IMR-90 (cell line): ENCODE measurements at regions not wholly inside any gene's neighbourhood (a gene's known extent, or its start where the extent isn't known, plus 50 kb on each side); places are given as distances from the start of the nearest gene placed in this dataset.

ENCODE experiments used
- ATAC-seq: fragments of 200-7000 bp; cut with Tn5 transposase; 2 replicates; pipeline ENCODE4 v1.9.1; 2020; ENCODE audit warnings: low read depth, mild to moderate bottlenecking, moderate library complexity
- BruUV-seq: library from RNA; stranded (reverse); fragments of 400-500 nt; replicated peaks from 2 replicates; lab custom pipeline; 2021; lab: Mats Ljungman, UMichigan
- CTCF ChIA-PET: fragments of 300-600 bp; formaldehyde crosslinking; extraction: SDS; loops from one replicate; lab custom pipeline; 2021; ENCODE audit warnings: antibody characterized with exemption; lab: Yijun Ruan, JAX
- POLR2A ChIA-PET: fragments of 300-600 bp; sonication (Branson Sonifier 250); formaldehyde crosslinking; loops from one replicate; lab custom pipeline; 2022; ENCODE audit warnings: antibody characterized with exemption; ENCODE audit not compliant: unreplicated experiment; lab: Charles Lee
- DNase-seq: peaks from one replicate; pipeline ENCODE4 v3.0.0; 2013
- H2AFZ ChIP-seq: replicated peaks from 2 replicates; pipeline ENCODE3; 2013; ENCODE audit warnings: low read length, mild to moderate bottlenecking; ENCODE audit not compliant: poor library complexity
- H2AK5ac ChIP-seq: 2 replicates; pipeline ENCODE4 v1.6.1; 2013; ENCODE audit warnings: low read depth, low read length, inconsistent platforms
- H2AK9ac ChIP-seq: replicated peaks from 2 replicates; pipeline ENCODE3; 2013; ENCODE audit warnings: mild to moderate bottlenecking, low read depth, low read length, moderate library complexity; ENCODE audit not compliant: poor library complexity
- H2BK120ac ChIP-seq: 2 replicates; pipeline ENCODE4 v1.6.1; 2013; ENCODE audit warnings: low read depth, low read length, inconsistent platforms
- H2BK15ac ChIP-seq: 3 replicates; pipeline ENCODE4 v1.6.1; 2013; ENCODE audit warnings: low read depth, low read length, inconsistent platforms
- H2BK20ac ChIP-seq: 2 replicates; pipeline ENCODE4 v1.6.1; 2013; ENCODE audit warnings: low read depth, mild to moderate bottlenecking, inconsistent platforms, low read length, moderate library complexity
- H2BK5ac ChIP-seq: 2 replicates; pipeline ENCODE4 v1.6.1; 2013; ENCODE audit warnings: mild to moderate bottlenecking, low read depth, low read length, inconsistent platforms; ENCODE audit not compliant: poor library complexity, severe bottlenecking
- H3K14ac ChIP-seq: replicated peaks from 2 replicates; pipeline ENCODE4 v1.6.1; 2013; ENCODE audit warnings: low read depth, low read length, inconsistent platforms
- H3K18ac ChIP-seq: 2 replicates; pipeline ENCODE4 v1.6.1; 2013; ENCODE audit warnings: low read depth, low read length, control low read depth
- H3K23ac ChIP-seq: 2 replicates; pipeline ENCODE4 v1.6.1; 2013; ENCODE audit warnings: low read depth, low read length, inconsistent platforms
- H3K27ac ChIP-seq: 2 replicates; pipeline ENCODE4 v1.5.1; 2013; ENCODE audit warnings: mild to moderate bottlenecking, control low read depth, low read length; ENCODE audit not compliant: insufficient read depth
- H3K27me3 ChIP-seq: 2 replicates; pipeline ENCODE4 v1.6.1; 2013; ENCODE audit warnings: low read length; ENCODE audit not compliant: control insufficient read depth, insufficient read depth
- H3K36me3 ChIP-seq: 2 replicates; pipeline ENCODE4 v1.6.1; 2013; ENCODE audit warnings: low read length, mixed read lengths; ENCODE audit not compliant: control insufficient read depth, insufficient read depth
- H3K4ac ChIP-seq: 2 replicates; pipeline ENCODE4 v1.6.1; 2013; ENCODE audit warnings: low read depth, low read length, inconsistent platforms
- H3K4me1 ChIP-seq: 2 replicates; pipeline ENCODE4 v1.6.1; 2013; ENCODE audit warnings: low read length, mixed read lengths; ENCODE audit not compliant: control insufficient read depth, insufficient read depth
- H3K4me2 ChIP-seq: 2 replicates; pipeline ENCODE4 v1.6.1; 2013; ENCODE audit warnings: low read depth, mild to moderate bottlenecking, control low read depth, low read length, moderate library complexity
- H3K4me3 ChIP-seq: 2 replicates; pipeline ENCODE4 v1.5.1; 2013; ENCODE audit warnings: low read depth, mild to moderate bottlenecking, control low read depth, low read length, moderate library complexity; ENCODE audit not compliant: insufficient read depth
- H3K56ac ChIP-seq: 2 replicates; pipeline ENCODE4 v1.6.1; 2013; ENCODE audit warnings: low read length, inconsistent platforms; ENCODE audit not compliant: insufficient read depth; ENCODE audit errors: extremely low read depth
- H3K79me1 ChIP-seq, 2 experiments: 2 replicates each; pipeline ENCODE4 v1.6.1; 2013; ENCODE audit warnings: low read length in 2 of 2, inconsistent platforms in 1 of 2, low read depth in 1 of 2
- H3K9ac ChIP-seq: 2 replicates; pipeline ENCODE4 v1.6.1; 2013; ENCODE audit warnings: low read depth, low read length, control low read depth
- H3K9me1 ChIP-seq: 2 replicates; pipeline ENCODE4 v1.6.1; 2013; ENCODE audit warnings: low read length, inconsistent platforms; ENCODE audit not compliant: insufficient read depth
- H3K9me3 ChIP-seq: 2 replicates; pipeline ENCODE4 v1.6.1; 2013; ENCODE audit warnings: low read length; ENCODE audit not compliant: control insufficient read depth, insufficient read depth
- H4K20me1 ChIP-seq: 2 replicates; pipeline ENCODE4 v1.6.1; 2013; ENCODE audit warnings: low read length, inconsistent platforms; ENCODE audit not compliant: insufficient read depth
- H4K5ac ChIP-seq: 2 replicates; pipeline ENCODE4 v1.6.1; 2013; ENCODE audit warnings: mild to moderate bottlenecking, low read depth, low read length, control low read depth
- H4K8ac ChIP-seq, 2 experiments: 2 replicates each; pipeline ENCODE4 v1.6.1; 2013; ENCODE audit warnings: low read depth in 2 of 2, low read length in 2 of 2, control low read depth in 1 of 2, inconsistent platforms in 1 of 2
- H4K91ac ChIP-seq: 2 replicates; pipeline ENCODE4 v1.6.1; 2013; ENCODE audit warnings: low read depth, low read length, inconsistent platforms; ENCODE audit not compliant: insufficient read depth
- BHLHE40 ChIP-seq: fragments of 150-350 bp; IDR thresholded peaks from 2 replicates; pipeline ENCODE4 v1.6.1; 2016; ENCODE audit warnings: mild to moderate bottlenecking, low read depth, low read length
- CEBPB ChIP-seq: IDR thresholded peaks from 2 replicates; pipeline ENCODE4 v1.6.1; 2012; ENCODE audit warnings: low read depth, low read length, improper control_type of control experiment
- CHD1 ChIP-seq: IDR thresholded peaks from 2 replicates; pipeline ENCODE4 v1.6.1; 2012; ENCODE audit warnings: low read depth, low read length, improper control_type of control experiment
- FOS ChIP-seq: fragments of 150-350 bp; IDR thresholded peaks from 2 replicates; pipeline ENCODE4 v1.6.1; 2016; ENCODE audit warnings: low read depth, low read length
- MAFK ChIP-seq: IDR thresholded peaks from 2 replicates; pipeline ENCODE4 v1.6.1; 2012; ENCODE audit warnings: low read depth, low read length, improper control_type of control experiment
- MAZ ChIP-seq: IDR thresholded peaks from 2 replicates; pipeline ENCODE4 v1.6.1; 2012; ENCODE audit warnings: low read depth, mild to moderate bottlenecking, low read length, improper control_type of control experiment, moderate library complexity, borderline replicate concordance
- MXI1 ChIP-seq: IDR thresholded peaks from 2 replicates; pipeline ENCODE4 v1.6.1; 2012; ENCODE audit warnings: low read depth, mild to moderate bottlenecking, low read length, moderate library complexity, borderline replicate concordance
- NFE2L2 ChIP-seq: fragments of 150-350 bp; IDR thresholded peaks from 2 replicates; pipeline ENCODE4 v1.6.1; 2016; ENCODE audit warnings: low read depth, mild to moderate bottlenecking, low read length
- POLR2A ChIP-seq: IDR thresholded peaks from 2 replicates; pipeline ENCODE4 v1.6.1; 2012; ENCODE audit warnings: mild to moderate bottlenecking, low read depth, low read length
- RAD21 ChIP-seq: IDR thresholded peaks from 2 replicates; pipeline ENCODE4 v1.6.1; 2012; ENCODE audit warnings: low read length, improper control_type of control experiment
- RCOR1 ChIP-seq: IDR thresholded peaks from 2 replicates; pipeline ENCODE4 v1.6.1; 2012; ENCODE audit warnings: mild to moderate bottlenecking, low read length, improper control_type of control experiment; ENCODE audit not compliant: insufficient replicate concordance
- RFX5 ChIP-seq: IDR thresholded peaks from 2 replicates; pipeline ENCODE4 v1.8.0; 2012; ENCODE audit warnings: low read depth, mild to moderate bottlenecking, low read length, moderate library complexity
- SMC3 ChIP-seq: fragments of 150-350 bp; IDR thresholded peaks from 2 replicates; pipeline ENCODE4 v1.6.1; 2016; ENCODE audit warnings: low read depth, mild to moderate bottlenecking, antibody characterized with exemption, low read length, moderate library complexity
- USF2 ChIP-seq: fragments of 150-350 bp; IDR thresholded peaks from 2 replicates; pipeline ENCODE4 v1.6.1; 2017; ENCODE audit warnings: mild to moderate bottlenecking, antibody characterized with exemption, low read length, low read depth
- WGBS, 2 experiments: methylation state at CpG; one replicate each; pipeline versions ENCODE4 v1.1.5 to v1.1.7; 2013; ENCODE audit warnings: missing lambda C conversion rate in 2 of 2; ENCODE audit not compliant: insufficient read length in 1 of 2; ENCODE audit errors: extremely low coverage in 2 of 2; 5-methylcytosine and 5-hydroxymethylcytosine counted together
- dilution Hi-C: fragments of 300-500 bp; cut with HindIII; formaldehyde crosslinking; loops from one replicate; pipeline ENCODE4 v1.14.3; 2018; ENCODE audit warnings: low sequenced_read_pairs; ENCODE audit not compliant: unreplicated experiment
- in situ Hi-C: fragments of 300-500 bp; cut with MboI; formaldehyde crosslinking; loops from 3 replicates; pipeline ENCODE4 v1.14.3; 2019; ENCODE audit warnings: low sequenced_read_pairs, inconsistent platforms, mixed read lengths
- intact Hi-C: fragments of 100-400 bp; cut with micrococcal nuclease; formaldehyde crosslinking; loops from 2 replicates; pipeline ENCODE4 v1.10.0; 2022
- TF ChIP-seq, protein P1 (sequence below): fragments of 150-350 bp; IDR thresholded peaks from 2 replicates; pipeline ENCODE4 v1.6.1; 2016; ENCODE audit warnings: low read depth, mild to moderate bottlenecking, low read length, moderate library complexity, borderline replicate concordance
- TF ChIP-seq, protein P2 (sequence below): conservative IDR thresholded peaks from 2 replicates; pipeline ENCODE4 v1.5.1; 2012; ENCODE audit warnings: mild to moderate bottlenecking, low read depth, low read length, improper control_type of control experiment

DNA sequence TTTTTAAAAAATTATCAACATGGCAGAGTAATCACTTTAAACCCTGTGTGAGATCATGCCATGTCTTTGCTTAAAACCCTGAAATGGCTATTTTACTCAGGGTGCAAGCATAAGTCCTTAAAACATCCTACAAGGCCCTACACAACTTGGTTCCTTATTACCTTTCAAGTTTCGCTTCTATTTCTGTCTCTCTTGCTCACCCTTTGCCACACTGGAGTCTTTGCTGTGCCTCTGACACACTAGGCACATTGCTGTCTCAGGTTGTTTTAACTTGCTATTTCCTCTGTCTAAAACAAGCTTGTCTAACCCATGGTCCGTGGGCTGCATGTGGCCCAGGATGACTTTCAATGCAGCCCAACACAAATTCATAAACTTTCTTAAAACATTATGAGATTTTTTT, 55.6 kb downstream of the KIAA0408 start:
- Histone ChIP-seq H3K4ac (no peak overlapping the region), H3K9me1 (no peaks in the 10 kb centered on the region), H3K36me3 (no peaks in the 10 kb centered on the region), H3K56ac (no peak overlapping the region), H3K9ac (no peak overlapping the region), H2AK9ac (no peak overlapping the region), H2BK120ac (no peak overlapping the region), H3K14ac (no peak overlapping the region), H4K20me1 (no peaks in the 10 kb centered on the region), H2BK20ac (no peak overlapping the region), H4K8ac (no peak overlapping the region), H3K23ac (no peak overlapping the region), H3K79me1 (no peaks in the 10 kb centered on the region), H2BK5ac (no peak overlapping the region), H3K9me3 (no peaks in the 10 kb centered on the region), H2AK5ac (no peak overlapping the region), H3K27me3 (no peaks in the 10 kb centered on the region), H3K4me2 (no peak overlapping the region), H3K4me1 (0 out of 2 replicates have a peak, but pooled peaks cover 2% of the 10 kb centered on the region), H3K4me3 (no peak overlapping the region), H4K91ac (no peak overlapping the region), H3K18ac (no peak overlapping the region), H2AFZ (no peak overlapping the region), H2BK15ac (no peak overlapping the region), H3K27ac (no peak overlapping the region), H4K5ac (no peak overlapping the region)
- in situ Hi-C loops (no loop called here), intact Hi-C loops (no loop called here), dilution Hi-C loops (no loop called here)
- ChIA-PET CTCF (no interaction called here), POLR2A (no interaction called here)
- 100% methylated on average over 1 of the region's 2 CpGs; no CpG with 5 or more reads in 1 of the 2 experiments for WGBS, 2 experiments
- BruUV-seq = no TSS peak
- DNase-seq = no peak
- ATAC-seq = no peak
- TF ChIP-seq, protein P1, sequence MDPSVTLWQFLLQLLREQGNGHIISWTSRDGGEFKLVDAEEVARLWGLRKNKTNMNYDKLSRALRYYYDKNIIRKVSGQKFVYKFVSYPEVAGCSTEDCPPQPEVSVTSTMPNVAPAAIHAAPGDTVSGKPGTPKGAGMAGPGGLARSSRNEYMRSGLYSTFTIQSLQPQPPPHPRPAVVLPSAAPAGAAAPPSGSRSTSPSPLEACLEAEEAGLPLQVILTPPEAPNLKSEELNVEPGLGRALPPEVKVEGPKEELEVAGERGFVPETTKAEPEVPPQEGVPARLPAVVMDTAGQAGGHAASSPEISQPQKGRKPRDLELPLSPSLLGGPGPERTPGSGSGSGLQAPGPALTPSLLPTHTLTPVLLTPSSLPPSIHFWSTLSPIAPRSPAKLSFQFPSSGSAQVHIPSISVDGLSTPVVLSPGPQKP = no peak
- TF ChIP-seq POLR2A = no peak
- no peak for TF ChIP-seq BHLHE40
- no peak for TF ChIP-seq RAD21
- TF ChIP-seq CEBPB = no peak
- TF ChIP-seq FOS = no peak
- no peak for TF ChIP-seq MXI1
- no peak for TF ChIP-seq USF2
- no peak for TF ChIP-seq SMC3
- TF ChIP-seq RFX5 = no peak
- no peak for TF ChIP-seq CHD1
- no peak for TF ChIP-seq RCOR1
- TF ChIP-seq MAFK = no peak
- TF ChIP-seq MAZ = no peak
- TF ChIP-seq, protein P2, sequence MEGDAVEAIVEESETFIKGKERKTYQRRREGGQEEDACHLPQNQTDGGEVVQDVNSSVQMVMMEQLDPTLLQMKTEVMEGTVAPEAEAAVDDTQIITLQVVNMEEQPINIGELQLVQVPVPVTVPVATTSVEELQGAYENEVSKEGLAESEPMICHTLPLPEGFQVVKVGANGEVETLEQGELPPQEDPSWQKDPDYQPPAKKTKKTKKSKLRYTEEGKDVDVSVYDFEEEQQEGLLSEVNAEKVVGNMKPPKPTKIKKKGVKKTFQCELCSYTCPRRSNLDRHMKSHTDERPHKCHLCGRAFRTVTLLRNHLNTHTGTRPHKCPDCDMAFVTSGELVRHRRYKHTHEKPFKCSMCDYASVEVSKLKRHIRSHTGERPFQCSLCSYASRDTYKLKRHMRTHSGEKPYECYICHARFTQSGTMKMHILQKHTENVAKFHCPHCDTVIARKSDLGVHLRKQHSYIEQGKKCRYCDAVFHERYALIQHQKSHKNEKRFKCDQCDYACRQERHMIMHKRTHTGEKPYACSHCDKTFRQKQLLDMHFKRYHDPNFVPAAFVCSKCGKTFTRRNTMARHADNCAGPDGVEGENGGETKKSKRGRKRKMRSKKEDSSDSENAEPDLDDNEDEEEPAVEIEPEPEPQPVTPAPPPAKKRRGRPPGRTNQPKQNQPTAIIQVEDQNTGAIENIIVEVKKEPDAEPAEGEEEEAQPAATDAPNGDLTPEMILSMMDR = no peak
- no peak for TF ChIP-seq NFE2L2
